Left forelimb (tissue), 1 donor: ENCODE measurements at regions not wholly inside any gene's neighbourhood (a gene's known extent, or its start where the extent isn't known, plus 50 kb on each side); places are given as distances from the start of the nearest gene placed in this dataset.
"Not testable (repeated sequence)": the region's sequence is repeated elsewhere in the genome, so short reads cannot be mapped to it uniquely, and the experiment has no call there.

Experiments used
- DNase-seq: peaks from one replicate; pipeline ENCODE4 v3.0.0-alpha.2; 2018; ENCODE audit warnings: low spot score

DNA sequence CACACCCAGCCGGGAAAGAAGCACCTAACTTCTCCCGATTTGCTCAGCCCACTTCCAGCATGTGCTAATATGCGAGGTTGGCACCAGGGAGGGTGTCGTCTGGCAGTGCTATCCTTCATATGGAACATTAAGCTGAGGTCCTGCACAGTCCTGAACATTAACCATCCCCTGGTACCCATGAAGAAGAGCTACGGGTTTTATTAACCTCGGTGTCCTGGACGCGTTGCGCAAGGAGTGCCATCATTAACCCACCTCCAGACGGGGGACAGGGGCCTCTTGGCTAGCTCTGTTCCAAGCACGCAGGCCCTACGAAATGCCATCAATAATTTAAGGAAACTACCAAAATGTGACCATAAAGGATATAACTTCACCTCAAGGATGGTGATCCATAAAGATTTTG lies 193.5 kb downstream of the MAF start:
- DNase-seq, result no peak

DNA sequence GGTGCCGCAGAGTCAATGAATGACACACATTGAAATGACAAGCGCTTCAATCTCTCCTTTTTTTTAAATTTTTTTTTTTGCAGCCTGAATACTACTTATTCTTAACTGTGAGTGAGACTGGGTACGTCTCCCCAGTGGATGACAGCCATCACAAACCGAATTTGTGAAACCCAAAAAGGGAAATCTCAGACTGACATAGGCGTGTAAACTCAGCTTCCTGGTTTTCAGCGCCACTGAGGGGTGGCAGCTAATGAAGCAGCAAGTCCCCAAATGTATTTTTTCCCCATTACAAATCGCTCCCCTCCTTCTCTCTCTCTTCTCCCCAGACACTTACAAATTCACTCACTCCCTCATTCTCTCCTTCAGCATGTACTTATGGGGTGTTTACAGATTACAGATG lies 196.0 kb downstream of the MAF start:
- DNase-seq, result no peak

DNA sequence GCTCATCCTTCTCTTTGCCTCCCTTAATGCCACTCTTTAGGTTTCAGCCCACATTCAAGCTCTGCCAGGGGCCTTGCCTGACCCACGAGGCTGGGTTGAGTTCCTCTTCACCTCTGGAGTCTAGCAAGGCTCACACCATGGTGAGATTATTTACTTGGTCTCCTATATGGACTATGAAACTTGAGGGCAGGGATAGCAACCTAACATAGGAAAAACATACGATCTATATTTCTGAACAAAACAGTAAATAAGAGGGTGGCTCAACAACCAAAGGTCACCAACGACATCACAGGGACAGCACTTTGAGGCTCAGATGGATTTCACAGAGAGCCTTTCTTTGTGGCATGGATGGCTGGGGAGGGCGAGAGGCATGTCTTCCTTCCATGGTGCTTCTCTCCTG lies 197.0 kb downstream of the MAF start:
- DNase-seq, result no peak

DNA sequence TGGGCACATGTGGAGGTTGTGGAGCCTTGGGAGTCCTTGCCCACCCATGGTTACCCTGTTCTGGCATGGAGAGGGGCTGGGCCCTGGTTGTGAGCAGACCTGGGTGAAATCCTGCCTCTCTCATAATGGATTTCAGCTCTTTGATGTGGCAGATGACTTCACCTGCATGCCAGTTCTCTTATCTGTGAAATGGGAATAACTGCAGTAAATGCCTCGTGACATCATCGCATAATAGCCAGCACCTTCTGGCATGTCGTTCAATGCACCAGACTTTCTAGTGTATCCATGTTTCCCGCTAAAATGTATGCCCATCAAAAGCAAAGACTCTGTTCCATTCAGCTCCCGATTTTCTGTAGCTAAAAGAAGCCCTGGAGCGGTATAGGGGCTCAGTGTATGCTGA lies 197.6 kb downstream of the MAF start:
- no peak for DNase-seq

DNA sequence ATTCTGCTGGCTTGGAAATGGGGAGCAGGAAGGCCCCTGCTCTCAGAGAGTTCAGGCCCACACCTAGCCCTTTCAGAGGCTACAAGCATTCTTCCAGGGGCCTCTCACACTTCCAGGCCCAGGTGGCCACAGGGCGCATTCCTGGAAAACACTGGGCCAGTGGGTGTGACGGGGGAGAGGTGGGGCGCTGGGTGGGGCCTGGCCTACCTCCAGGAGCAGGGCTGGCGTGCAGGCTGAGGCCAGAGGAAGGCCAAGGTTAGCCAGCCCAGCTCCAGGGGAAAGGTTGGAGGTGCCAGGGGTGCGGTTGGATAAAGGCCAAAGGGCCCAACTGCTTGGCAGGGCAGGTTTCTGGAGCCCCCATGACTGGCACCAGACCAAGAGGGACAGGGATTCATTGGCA lies 198.2 kb downstream of the MAF start:
- DNase-seq, result no peak

DNA sequence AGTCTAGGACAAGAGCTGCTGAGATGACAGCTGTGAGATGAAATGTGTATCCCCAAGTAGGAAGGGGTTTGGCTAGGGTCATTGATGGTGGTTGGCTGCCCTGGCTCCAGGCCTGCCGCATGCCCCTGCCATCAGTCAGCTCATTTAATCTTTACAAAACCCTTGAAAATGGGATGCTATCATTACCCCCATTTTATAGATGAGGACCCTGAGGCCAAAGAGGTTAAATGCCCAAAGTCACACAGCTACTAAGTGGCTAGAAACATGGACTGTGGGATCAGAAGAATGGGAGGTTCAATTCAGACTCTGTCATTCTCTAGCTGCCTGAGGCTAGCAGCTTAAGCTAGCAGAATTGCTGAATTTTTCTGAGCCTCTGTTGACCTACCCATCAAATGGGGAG lies 198.8 kb downstream of the MAF start:
- no peak for DNase-seq

DNA sequence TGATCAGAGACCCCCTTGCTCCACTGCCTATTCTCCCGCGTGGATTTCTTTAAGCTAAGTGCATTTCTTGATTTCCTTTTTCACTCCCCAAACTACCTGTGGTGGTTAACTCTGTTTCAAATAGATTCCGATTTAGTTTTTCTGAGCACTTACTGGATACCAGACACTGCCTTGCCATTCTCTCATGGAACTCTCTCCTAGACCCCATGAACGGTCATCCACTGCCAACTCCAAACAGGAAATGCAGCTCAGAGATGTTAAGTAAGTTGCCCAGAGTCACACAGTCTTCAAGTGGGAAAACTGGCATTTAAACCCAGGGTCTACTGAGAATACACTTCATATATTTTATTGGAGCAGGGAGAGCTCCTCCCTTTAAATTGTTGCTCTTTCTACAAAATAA lies 199.4 kb downstream of the MAF start:
- no peak for DNase-seq

DNA sequence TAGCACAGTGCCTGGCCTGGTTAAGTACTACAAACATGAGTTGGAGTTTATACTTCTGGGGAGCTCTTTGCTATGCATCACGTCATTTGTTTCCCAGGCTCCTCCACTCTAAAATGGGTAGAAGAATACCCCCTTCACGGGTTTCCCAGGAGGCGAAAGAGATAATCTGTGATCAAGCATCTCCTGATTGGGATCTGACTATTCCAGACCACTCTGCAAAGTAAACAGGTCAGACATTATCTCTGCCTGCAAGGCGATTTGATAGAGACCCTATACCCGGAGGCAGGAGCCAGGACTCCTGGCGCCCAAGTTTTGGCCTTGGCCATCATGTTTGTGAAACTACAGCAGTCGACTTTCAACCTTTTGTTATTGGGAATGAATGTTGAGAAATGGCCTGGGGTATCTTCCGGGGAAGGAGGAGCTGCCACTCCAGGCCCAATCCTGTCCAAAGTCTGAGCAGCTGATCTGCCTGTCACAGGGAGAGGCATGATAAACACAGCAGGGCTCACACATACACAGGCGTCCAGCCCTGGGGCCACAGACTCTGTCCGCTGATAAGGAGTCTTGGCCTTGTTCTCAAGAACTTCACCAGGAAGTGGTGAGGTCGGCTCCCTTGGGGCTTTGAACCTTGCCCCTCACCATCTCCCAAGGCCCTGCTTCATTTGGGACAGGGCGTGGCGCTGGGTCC lies 199.9 kb downstream of the MAF start:
- DNase-seq, result no peak

DNA sequence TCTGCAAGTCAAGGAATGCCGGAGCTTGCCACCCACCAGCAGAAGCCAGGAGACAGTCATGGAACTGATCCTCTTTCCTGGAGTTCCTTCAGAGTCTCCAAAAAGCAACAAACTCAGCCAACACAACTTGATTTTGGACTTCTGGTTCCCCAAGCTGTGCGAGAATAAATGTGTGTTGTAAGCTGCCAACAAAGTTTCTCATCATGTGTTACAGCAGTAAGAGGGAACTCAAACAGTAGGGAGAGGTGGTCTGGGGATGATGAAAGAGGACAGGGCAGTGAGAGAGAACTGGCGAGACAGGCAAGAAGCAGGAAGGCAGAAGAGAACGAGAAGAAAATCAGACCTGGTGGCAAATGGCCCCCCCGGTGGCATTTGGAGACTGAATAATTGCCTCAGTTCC lies 204.9 kb downstream of the MAF start:
- no peak for DNase-seq

DNA sequence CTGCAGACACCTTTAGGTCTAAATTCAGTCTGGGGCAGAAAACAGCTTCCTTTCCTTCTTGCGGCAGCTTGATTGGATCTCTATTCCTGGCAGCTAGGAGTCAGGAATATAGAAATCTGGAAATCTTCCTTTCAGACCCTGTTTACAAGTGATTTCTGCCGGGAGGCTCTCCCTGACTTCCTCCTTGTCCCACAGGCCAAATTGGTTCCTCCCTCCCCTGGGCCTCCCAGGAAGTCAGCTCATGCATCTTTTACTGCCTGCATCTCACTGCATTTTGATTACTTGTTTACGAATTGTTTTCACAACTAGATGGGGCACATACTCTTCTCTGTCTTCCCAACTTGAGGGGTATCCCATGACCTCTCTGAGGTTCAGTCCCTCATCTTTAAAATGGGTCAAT lies 206.3 kb downstream of the MAF start:
- no peak for DNase-seq

DNA sequence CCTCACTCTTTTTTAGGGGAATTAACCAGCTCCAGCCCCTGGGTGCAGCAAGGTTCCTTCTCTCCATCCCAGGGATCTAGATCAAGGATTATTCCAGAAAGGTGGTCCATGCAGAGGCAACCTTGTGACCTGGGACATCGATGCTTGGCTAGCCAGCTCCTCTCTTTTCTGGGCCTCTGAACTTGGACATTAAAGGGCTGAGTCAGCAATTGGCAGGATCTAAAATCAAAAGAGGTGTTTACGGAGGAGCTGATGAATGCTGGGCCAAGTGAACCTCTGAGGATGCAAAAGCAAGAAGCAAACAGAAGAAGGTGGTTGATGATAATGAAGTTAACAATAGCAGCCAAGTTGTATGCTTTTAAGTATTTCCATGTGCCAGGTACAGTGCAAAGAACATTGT lies 207.0 kb downstream of the MAF start:
- no peak for DNase-seq

DNA sequence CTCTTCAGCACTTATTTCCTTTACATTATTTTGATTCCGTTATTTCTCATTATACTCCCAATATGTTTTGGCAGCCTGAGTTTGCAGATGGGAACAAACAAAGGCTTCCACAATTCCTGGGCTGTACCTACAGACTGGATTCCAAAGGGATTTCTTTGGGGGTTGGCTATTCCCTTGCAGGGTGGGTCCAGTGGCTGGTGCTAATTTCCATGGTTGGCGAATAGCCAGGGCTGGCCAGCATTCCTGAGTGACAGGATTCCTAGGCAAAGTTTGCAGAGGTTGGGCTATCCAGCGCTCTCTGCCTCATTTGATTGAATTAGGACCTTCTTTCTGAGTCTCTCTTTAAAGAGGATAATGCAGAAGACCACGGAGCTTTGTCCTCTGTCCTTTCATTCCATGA lies 207.4 kb downstream of the MAF start:
- no peak for DNase-seq

DNA sequence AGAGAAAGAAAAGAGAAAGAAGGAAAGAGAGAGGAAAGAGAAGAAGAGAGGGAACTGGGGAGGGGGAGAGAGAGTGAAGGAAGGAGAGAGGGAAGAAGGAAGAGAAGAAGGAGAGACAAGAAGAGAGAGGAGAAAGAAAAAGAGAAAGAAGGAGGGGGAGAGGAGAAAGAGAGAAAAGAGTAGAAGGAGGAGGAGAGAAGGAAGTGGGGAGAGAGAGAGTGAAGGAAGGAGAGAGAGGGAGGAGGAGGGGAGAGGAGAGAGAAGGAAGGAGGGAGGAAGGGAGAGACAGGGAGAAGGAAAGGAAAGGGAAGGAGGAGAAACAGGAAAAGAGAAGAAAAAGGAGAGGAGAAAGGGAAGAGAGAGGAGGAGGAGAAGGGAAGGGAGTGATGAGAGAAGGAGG lies 208.5 kb downstream of the MAF start:
- no peak for DNase-seq

DNA sequence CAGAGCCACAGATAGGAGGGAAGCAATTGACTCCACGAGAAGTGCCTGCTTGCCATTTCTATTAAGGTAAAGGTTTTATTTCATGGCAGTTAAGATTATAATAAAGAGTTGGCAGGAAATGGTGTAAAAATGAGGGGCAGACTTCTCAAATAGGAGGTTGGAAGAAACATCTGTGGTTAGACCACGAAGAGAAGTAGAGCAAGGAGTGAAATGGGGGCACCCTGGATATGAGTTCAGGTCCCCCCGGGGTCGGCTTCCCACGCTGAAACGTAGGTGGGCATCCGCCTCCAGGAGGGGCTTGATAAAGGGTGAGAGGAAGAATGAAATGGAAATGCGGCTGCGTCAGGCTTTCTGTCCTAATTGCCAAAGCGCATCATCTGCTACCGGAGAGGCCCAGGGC lies 209.1 kb downstream of the MAF start:
- DNase-seq, result no peak

DNA sequence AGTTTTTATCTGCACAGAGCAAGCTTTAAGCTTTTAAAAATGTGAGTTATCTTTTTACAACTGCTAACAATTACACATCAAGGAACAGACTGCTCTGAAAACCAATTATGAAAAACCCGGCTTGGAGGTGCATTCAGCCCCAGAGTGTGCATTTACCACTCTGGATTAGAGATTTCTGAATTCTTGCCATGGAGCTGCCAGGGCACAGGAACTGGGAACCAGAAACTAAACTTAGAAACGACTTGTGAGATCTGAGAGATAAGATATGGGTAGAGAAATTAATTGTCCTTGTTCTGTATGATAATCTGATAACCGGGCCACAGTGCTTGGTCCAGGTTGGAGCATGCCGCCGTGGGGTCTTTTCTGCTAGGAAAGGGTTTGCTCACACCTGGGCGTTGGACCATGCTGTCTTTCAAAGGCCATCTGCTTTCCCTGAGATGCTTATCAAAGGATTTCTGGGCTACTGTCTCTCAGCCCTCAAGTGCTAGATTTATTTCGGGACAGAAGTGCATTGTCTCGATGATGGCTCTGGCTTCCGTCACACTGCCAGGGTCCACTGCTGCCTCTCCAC lies 210.0 kb downstream of the MAF start:
- no peak for DNase-seq

DNA sequence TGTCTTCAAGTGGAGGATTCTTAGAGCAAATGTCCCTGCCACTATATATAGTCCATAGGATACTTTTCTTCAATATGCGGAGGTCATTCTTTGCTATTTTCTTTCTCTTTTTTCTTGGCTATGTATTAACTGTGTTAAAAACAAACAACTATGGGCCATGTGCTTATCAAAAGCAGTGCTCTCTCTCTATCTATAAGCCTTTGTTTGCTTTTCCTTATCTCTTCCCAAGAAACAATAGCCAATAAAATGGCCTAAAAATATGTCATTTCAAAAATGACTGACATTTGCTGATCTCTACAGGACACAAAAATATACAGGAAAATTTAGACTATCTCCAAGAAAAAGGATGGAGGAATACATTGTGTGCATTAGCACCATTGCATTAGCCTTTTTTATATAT lies 212.1 kb downstream of the MAF start:
- DNase-seq, result no peak

DNA sequence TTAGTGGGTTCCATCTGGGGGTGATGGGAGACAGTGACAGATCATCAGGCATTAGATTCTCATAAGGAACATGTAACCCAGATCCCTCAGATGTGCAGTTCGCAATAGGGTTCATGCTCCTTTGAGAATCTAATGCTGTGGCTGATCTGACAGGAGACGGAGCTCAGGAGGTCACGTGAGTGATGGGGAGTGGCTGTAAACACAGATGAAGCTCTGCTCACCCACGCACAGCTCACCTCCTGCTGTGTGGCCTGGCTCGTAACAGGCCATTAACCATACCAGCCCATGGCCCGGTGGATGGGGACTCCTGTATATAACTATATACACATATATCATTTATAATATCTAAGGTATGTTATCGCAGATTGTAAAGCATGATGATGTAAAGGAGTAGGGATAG lies 214.2 kb downstream of the MAF start:
- DNase-seq, result no peak

DNA sequence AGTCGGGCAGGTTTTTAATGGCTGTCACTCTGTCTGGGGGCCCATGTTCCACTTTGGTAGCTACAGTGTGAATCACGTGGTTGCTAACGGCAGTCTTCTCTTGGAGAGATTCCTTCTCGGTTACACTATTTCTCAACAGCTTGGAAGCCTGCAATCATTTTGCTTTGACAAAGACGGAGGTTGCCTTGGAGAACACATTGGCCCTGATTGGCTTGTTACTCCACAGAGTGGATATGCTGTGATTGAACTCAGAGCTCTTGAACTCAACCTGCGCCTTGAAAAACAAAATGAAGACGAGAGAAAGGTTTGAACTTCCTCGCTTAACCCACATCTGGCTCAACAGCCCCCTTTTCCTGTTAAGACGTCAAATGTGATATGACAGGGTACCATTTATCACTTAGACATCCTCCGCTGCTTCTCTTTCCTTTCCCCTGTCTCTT lies 218.9 kb downstream of the MAF start:
- DNase-seq, result no peak

DNA sequence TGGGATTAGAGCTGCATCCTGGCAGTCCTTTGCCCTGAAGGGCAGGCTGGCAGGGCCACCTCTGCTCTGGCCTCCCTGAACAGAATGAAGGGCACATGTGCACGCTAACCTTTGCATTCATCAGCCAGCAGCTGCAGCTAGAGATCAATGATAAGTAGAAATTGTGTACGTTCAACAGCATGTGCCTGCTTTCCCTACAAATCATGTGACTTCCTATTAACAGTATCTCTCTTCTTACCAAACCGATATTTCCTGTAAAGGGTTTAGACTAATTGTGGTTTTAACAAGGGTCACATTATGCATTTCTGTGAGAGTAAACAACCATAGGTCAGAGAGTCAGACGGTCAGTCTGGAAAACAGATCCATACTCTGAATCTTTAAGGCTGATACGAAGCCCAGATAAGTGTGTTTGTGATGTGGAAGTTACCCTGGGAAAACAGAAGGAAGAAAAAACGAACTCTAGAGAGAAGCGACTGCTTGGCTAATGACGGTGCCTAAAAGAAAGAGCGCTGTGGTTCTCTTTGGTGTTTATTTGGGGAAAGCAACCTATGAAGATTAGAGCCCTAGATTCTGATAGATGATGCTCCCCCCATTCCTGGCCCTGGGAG lies 219.4 kb downstream of the MAF start:
- no peak for DNase-seq

DNA sequence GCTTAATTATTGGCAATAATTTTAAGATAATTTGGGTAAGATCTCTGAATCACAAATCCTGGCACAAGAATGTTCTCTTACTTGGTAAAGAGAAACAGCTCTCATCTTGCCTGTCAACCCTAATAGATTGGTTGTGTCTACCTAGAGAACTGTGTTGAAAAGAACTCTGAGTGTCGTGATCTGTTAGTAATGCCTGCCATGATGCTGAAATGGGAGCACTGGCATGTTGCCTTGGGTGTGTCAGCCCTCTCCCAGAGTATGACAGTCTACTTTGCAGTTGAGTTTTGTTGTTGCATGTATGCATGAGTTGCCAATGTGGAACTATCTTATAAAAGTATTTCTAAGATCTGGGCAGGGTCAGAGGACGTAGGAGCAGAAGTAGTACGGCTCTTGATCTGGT lies 221.4 kb downstream of the MAF start:
- DNase-seq, result no peak

DNA sequence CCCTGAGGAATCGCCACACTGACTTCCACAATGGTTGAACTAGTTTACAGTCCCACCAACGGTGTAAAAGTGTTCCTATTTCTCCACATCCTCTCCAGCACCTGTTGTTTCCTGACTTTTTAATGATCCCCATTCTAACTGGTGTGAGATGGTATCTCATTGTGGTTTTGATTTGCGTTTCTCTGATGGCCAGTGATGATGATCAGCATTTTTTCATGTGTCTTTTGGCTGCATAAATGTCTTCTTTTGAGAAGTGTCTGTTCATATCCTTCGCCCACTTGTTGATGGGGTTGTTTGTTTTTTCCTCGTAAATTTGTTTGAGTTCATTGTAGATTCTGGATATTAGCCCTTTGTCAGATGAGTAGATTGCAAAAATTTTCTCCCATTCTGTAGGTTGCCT lies 223.5 kb downstream of the MAF start:
- not testable (repeated sequence) for DNase-seq

DNA sequence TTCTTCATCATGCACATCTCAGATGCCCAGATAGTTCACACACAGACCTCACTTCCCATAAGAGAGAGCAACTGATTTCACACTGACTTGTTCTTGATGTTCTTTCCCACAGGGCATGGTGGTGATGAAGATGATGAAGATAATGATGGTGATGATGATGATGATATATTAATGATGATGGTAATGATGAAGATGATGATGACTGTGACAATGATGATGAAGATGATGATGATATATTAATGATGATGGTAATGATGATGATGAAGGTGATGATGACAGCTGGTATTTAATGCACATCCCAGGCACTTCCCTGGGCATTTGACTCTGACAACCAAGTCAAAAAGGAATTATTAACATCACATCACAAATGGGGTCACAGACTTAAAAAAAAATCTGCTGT lies 225.2 kb downstream of the MAF start:
- no peak for DNase-seq

DNA sequence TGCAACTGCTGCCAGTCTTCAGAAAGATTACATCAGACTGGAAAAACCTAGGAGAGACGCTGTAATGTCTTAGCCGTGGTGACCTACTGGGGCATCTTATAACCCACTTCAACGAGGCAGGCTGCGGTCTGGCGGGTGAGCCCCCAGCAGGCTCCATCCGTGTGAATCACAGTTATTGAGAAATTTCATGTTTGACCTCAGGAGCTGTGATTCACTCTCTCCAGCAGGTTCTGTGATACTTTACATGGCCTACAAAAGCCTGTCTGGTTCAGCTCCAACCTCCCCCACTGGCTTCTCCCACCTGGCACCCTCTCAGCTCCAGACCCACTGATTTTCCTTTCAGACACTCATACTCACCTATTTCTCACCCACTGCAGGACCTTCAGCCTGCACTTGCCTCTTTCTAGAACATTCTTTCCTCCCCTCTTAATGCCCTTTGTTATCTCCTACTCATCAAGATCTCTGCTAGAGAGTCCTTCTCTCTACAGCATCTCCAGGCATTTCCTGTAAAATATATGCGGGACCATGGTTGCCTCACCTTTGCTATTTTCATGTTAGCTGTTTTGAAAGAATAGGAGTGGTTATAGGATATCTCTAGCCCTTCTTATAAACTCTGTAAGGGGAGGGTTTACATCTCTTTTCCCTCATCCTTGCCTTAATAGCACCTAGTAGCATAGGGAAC lies 227.9 kb downstream of the MAF start:
- no peak for DNase-seq
